Retinal pigment epithelial cell (primary cell): ENCODE measurements at regions not wholly inside any gene's neighbourhood (a gene's known extent, or its start where the extent isn't known, plus 50 kb on each side); places are given as distances from the start of the nearest gene placed in this dataset.

Source experiments
- DNase-seq: peaks from one replicate; pipeline ENCODE4 v3.0.0-alpha.2; 2010; ENCODE audit warnings: low read depth
- H3K4me3 ChIP-seq: 2 replicates; pipeline ENCODE4 v1.5.1; 2011; ENCODE audit warnings: mild to moderate bottlenecking, low read length, control low read depth, moderate library complexity
- TF ChIP-seq, protein P1 (sequence below): conservative IDR thresholded peaks from 2 replicates; pipeline ENCODE4 v1.5.1; 2011; ENCODE audit warnings: low read depth, low read length, control low read depth, inconsistent platforms

DNA sequence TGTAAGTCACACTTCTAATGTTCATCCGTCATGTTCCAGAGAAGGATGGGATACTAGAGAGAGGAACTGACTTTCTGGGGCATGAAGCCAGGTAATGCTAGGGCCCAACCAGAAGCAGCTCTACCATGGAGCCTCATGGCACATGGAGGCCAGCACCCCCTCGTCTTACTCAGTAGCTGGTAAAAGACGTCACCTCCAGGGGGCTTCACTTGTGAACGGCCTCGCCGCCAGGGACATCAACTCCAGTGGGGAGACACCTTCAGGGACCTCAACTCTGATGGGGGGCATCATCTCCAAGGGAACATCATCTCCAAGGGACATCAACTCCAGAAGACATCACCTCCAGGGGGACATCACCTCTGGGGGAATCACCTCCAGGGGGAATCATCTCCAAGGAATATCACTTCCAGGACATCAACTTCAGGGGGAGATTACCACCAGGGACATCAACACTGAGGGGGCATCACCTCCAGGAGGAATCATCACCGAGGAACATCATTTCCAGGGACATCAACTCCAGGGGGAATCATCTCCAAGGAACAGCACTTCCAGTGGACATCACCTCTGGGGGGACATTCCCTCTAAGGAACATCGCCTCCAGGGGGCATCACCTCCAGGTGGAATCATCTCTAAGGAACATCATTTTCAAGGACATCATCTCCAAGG, 168.4 kb downstream of the NDUFA10 start:
- TF ChIP-seq, protein P1, sequence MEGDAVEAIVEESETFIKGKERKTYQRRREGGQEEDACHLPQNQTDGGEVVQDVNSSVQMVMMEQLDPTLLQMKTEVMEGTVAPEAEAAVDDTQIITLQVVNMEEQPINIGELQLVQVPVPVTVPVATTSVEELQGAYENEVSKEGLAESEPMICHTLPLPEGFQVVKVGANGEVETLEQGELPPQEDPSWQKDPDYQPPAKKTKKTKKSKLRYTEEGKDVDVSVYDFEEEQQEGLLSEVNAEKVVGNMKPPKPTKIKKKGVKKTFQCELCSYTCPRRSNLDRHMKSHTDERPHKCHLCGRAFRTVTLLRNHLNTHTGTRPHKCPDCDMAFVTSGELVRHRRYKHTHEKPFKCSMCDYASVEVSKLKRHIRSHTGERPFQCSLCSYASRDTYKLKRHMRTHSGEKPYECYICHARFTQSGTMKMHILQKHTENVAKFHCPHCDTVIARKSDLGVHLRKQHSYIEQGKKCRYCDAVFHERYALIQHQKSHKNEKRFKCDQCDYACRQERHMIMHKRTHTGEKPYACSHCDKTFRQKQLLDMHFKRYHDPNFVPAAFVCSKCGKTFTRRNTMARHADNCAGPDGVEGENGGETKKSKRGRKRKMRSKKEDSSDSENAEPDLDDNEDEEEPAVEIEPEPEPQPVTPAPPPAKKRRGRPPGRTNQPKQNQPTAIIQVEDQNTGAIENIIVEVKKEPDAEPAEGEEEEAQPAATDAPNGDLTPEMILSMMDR: no peak
- no peak for DNase-seq
- no peak overlapping the region for H3K4me3 ChIP-seq

DNA sequence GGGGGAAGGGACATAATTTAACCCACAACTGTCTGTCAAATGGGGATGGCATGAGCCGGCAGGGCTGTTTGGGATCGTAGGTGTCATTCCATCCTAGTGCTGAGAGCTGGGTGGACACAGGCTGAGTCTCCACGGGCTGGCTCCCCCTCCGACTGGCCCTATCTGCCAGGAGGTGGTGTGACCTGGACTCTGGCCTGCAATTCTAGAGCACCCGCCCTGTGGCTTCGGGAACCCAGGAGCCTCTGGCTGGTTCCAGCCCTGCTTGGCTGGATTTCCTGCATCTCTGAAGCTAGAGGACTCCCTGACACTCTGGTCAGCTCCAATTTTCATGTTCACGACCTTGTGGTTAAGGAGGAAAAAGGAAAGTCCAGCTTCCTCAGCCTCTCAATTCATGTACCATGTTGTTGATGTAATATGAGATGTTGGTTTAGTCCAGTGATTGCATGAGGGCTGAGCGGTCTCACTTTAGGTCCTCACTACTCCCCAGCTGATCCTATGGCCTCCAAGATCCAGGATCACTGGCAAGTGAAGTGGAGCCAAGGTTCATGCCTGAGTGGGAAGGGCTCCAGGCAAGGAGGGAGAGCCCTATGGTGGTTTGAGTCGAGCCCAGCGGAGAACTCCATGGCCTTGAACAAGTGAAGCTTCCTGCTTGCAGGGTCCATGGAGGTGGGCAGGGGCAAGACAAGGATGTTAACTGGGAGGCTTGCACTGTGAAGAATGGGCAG, 169.1 kb downstream of the NDUFA10 start:
- TF ChIP-seq, protein P1: no peak
- no peak overlapping the region for H3K4me3 ChIP-seq
- no peak for DNase-seq

DNA sequence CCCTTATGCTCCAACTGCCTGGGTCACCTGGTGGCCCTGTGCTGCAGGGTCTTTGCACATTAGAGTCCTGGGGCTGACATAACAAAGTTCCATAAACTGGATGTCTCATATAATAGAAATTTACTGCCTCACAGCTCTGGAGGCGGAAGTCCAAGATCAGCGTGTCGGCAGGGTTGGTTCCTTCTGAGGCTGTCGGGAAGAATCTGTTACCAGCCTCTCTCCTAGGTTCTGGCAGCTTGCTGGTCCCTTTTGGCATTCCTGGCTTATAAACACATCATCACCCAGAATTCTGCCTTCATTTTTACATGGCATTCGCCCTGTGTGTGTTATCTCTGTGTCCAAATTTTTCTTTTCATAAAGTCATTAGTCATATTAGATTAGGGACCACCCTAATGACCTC, 170.5 kb downstream of the NDUFA10 start:
- DNase-seq: no peak
- TF ChIP-seq, protein P1: no peak
- H3K4me3 ChIP-seq: no peak overlapping the region

DNA sequence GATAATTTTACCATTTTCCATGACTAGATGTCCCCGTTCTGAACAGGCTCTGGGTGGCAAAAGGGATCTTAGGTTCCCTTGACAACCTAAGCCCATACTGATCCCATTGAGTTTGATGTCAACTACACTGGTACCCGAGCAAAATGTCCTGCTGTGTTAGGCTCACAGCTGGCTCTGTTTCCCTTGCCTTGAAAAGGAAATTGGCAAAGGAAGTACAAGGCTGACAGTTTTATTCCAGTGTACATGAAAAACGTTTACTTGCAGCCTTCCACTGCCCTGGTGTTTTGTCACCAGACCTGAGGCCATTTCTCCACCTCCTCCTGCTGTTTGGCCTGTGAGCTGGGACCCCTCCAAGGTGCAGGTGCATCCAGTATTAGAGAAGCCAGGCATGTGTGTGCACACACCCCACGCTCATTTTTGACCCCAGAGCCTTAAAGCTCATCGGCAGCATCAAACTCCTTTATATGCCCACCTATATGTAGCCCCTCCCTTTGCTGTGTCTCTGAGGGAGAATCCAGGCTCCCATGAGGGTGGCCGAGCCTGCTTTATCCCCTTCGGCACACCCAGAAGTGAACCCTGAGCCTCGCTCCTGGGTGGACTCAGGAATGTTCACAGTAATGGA, 171.3 kb downstream of the NDUFA10 start:
- TF ChIP-seq, protein P1: no peak
- DNase-seq: no peak
- H3K4me3 ChIP-seq: no peak overlapping the region

DNA sequence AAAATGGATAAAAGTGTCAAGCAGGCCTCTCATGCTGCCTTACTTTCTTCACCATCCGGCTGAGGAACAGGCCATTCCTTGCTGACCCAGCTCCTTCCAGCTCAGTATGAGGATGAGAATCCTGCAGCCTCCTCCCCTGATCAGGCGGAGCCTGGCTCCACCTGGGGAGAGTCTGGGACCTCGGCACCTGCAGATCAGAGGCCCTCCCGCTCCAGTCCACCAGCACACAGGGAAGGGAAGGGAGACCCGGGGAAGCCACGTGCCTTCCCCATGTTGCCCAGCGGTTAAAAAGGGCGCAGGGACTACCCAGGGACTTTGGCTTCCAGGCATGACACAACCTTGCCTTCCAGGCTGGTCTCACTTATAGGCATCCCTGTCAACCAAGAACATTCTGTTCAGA, 172.0 kb downstream of the NDUFA10 start:
- no peak overlapping the region for H3K4me3 ChIP-seq
- no peak for DNase-seq
- TF ChIP-seq, protein P1: no peak

DNA sequence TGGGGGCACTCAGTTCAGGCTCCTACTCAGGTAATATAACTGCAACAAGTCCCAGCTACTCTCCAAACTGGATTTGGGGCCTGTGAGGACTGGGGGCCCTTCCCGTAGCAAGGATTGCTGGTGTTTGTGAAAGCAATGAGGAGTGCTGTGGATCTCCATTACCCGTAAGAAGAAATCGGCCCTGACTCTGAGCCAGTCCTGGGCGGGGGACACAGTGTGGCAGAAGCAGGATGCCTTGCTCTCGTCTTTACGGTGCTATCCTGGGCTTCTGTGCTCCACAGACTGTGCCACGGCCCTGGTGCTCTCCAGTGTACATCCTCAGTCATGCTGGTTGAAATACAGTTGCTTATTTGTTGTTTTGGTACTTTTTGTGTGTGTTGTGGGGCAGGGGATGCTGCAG, 172.9 kb downstream of the NDUFA10 start:
- TF ChIP-seq, protein P1: no peak
- DNase-seq: no peak
- no peak overlapping the region for H3K4me3 ChIP-seq
